HG03354 (cell line): ENCODE measurements at regions not wholly inside any gene's neighbourhood (a gene's known extent, or its start where the extent isn't known, plus 50 kb on each side); places are given as distances from the start of the nearest gene placed in this dataset.

Source experiments
- ATAC-seq: cut with Tn5 transposase; IDR thresholded peaks from one replicate; pipeline ENCODE4 v1.9.1; 2021; ENCODE audit warnings: mild to moderate bottlenecking; ENCODE audit not compliant: unreplicated experiment, poor library complexity, severe bottlenecking

DNA sequence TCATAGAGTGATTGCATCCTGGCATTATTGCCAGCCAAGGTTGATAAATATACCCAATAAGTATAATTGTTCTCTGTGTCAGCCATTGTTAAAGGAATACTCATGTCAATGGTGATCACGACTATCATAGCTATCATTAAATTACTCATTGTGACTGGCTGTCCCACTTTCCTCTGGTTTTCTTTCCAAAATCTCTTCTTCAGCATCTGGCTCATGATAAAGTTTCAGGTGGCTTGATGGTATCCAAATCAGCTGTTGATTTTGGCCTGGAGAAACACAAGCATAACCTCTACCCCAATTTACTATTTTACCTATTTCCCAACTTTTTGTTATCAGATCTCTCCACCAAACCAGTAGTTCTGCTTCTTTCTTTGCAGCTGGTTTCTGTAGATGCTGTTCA, 67.1 kb upstream of the SPIN2A start:
- ATAC-seq: no peak

DNA sequence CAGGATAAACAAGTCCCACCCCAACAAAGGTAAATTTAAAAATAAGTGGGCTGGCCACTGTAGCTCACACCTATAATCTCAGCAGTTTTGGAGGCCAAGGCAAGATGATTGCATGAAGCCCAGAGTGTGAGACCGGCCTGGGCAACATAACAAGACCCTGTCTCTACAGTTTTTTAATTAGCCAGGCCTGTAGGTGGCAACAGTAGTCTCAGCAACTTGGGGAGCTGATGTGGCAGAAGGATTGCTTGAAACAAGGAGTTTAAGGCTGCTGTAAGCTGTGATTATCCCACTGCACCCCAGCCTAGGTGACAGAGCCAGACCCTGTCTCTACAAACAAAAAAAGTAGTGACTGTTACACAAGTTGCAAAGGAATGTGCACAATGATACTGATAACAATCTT, 74.6 kb upstream of the FAAH2 start:
- no peak for ATAC-seq

DNA sequence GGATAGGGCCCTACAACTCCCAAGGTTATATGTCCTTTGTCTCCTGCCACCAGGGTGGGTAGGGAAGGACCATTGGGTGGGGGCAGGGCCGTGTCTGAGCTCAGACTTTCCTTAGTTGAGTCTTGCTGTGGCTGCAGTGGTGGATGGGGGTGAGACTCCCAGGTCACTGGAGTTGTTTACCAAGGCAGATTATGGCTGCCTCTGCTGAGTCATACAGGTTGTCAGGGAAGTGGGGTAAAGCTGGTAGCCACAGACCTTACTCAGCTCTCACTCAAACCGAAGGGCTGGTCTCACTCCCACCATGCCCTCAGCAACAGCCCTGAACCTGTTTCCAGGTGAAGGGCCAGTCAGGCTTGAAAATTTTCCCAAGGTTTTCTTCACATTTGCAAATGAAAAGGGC, 58.8 kb upstream of the FAAH2 start:
- ATAC-seq: no peak

DNA sequence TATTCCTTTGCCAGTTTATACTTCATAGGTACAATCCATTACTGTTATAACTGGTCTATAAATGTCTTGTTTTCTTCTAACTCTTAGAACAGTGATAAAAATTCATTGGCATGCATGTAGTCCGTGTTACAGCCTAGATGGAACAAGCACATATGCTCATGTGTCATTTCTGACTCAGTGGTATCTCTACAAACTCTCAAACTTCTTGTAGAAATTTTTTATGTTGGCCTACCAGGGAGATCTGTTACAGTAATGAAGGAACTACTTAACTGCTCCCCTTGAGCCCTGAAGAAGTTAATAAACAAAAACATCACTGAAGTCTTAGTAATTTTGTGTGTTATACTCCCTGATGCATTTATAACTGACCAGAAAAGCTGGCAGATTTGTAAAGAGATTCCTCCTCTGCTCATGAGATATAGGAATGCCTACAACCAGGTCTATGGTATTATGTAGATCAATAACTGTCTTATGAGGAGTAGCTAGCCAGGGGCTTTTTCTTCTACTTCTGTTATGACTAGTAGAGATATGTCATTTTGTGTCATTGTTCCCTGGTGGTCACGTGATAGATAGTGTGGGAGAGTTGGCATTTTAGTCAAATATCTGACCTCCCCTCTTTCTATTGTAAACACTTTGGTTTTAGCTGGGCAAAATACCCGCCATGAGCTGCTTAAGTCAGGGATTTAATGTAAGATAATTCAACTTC, 53.7 kb upstream of the FAAH2 start:
- peak; percentile 78 for ATAC-seq
